ENCODE measurements at regions not wholly inside any gene's neighbourhood (a gene's known extent, or its start where the extent isn't known, plus 50 kb on each side); places are given as distances from the start of the nearest gene placed in this dataset.

GRCh38 chr14:97159124-97159523, 361.9 kb downstream of the VRK1 start:
- TF ChIP-seq YY1 (IDR thresholded peaks at IDR 0.05; ENCODE audit: insufficient read depth, insufficient read length): no peak
- TF ChIP-seq SUZ12 (IDR thresholded peaks at IDR 0.05; ENCODE audit: extremely low read depth, insufficient read depth, insufficient read length): no peak
- TF ChIP-seq ZNF274 (IDR thresholded peaks at IDR 0.05; ENCODE audit: low read depth, low read length): no peak
